ENCODE measurements at regions not wholly inside any gene's neighbourhood (a gene's known extent, or its start where the extent isn't known, plus 50 kb on each side); places are given as distances from the start of the nearest gene placed in this dataset.
A peak's percentile ranks its signal among the peaks of the same experiment; 100 is the strongest.

DNA sequence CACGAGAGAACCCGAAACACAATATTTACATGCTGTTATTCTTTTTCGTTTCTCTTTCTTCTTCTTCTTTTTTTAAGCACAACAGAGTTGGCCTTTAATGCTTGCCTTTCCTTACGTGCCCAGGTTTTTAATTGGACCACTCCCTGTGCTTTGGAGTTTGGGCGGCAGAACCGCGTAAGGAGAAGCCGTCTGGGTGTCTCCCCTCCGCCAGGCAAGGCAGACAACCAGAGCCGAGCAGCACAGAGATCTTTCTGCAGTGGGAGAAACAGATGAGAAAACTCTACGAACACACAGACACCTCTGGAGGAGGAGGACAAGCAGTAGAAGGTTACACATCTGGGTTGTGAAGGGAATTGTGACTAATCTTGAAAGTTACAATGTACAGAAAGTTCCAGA, 150.0 kb upstream of the UBL3 start:
- no peak for DNase-seq (ENCODE audit: low read depth)
- no peak overlapping the region for H3K4me3 ChIP-seq (ENCODE audit: low read depth, low read length)
- TF ChIP-seq, protein P1, sequence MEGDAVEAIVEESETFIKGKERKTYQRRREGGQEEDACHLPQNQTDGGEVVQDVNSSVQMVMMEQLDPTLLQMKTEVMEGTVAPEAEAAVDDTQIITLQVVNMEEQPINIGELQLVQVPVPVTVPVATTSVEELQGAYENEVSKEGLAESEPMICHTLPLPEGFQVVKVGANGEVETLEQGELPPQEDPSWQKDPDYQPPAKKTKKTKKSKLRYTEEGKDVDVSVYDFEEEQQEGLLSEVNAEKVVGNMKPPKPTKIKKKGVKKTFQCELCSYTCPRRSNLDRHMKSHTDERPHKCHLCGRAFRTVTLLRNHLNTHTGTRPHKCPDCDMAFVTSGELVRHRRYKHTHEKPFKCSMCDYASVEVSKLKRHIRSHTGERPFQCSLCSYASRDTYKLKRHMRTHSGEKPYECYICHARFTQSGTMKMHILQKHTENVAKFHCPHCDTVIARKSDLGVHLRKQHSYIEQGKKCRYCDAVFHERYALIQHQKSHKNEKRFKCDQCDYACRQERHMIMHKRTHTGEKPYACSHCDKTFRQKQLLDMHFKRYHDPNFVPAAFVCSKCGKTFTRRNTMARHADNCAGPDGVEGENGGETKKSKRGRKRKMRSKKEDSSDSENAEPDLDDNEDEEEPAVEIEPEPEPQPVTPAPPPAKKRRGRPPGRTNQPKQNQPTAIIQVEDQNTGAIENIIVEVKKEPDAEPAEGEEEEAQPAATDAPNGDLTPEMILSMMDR (IDR thresholded peaks at IDR 0.05; ENCODE audit: insufficient read depth, low read length, poor library complexity, severe bottlenecking), result no peak
- H3K36me3 ChIP-seq (ENCODE audit: control insufficient read depth, insufficient read depth, low read length), result no peaks in the 10 kb centered on the region
- H3K27me3 ChIP-seq (ENCODE audit: control insufficient read depth, insufficient read depth, low read length), result no peaks in the 10 kb centered on the region

DNA sequence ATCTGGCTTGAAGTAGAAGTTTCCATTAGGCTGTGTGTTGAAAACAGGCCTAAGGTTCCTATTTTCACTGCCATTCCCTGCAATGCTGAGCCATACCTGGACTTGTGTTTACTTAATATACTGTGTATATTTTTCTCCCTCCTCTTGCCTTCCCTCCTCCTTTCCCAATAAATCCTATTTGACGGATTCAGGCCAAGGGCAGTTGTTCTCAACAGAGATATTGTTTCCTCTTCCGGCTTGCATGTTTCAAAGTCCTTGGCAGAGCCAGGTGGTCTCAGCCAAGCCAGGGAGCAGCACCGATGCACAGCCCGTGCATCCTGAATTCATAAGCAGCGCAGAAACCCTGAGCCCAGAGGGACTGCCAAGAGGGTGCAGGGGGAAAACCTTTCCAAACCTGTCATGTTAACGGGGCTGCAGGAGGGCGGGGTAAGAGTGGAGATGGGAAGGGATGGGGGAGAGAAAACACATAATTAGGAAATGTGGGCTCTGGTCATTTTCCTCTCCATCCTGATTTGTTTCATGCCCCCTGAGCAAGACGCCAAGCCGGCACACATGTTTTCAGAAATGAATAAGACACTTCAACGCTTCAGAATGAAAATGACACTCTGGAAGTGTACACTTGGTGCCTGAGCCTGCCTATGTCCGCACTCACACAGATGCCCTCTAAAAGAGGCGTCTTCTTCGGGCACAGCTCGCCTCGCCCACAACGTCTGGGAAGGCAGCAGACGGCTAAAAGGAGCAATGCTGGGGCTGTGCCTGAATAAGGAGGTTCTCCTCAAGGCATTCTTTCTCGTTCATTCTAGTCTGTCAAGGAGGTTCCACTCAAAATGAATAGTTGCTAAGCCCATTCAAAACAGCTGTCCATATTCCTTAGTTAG, 149.3 kb upstream of the UBL3 start:
- TF ChIP-seq, protein P1 (IDR thresholded peaks at IDR 0.05; ENCODE audit: insufficient read depth, low read length, poor library complexity, severe bottlenecking), result no peak
- H3K27me3 ChIP-seq (ENCODE audit: control insufficient read depth, insufficient read depth, low read length), result no peaks in the 10 kb centered on the region
- no peak overlapping the region for H3K4me3 ChIP-seq (ENCODE audit: low read depth, low read length)
- H3K36me3 ChIP-seq (ENCODE audit: control insufficient read depth, insufficient read depth, low read length), result no peaks in the 10 kb centered on the region
- no peak for DNase-seq (ENCODE audit: low read depth)

DNA sequence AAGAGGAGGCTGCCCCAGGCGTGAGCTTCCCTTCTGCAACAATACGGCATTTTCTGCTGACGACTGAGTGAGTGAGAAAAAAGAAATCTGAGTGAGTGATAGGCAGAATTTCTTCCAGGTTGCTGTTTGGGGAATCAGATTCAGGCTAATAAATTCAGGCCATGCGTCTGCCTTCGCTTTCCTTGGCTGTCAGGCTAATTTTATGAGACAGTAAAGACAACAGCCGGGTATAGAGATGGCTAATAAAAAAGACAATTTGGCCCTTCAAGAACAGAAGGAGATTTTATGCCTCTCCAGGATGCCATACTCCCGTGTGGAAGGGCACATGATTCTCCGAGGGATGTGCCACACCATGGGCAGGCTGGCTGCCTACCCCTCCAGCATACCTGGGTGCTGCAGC, 145.9 kb upstream of the UBL3 start:
- DNase-seq (ENCODE audit: low read depth), result no peak
- Histone ChIP-seq H3K27me3 (ENCODE audit: control insufficient read depth, insufficient read depth, low read length) (no peaks in the 10 kb centered on the region), H3K36me3 (ENCODE audit: control insufficient read depth, insufficient read depth, low read length) (no peaks in the 10 kb centered on the region), H3K4me3 (ENCODE audit: low read depth, low read length) (no peak overlapping the region)
- TF ChIP-seq, protein P1 (IDR thresholded peaks at IDR 0.05; ENCODE audit: insufficient read depth, low read length, poor library complexity, severe bottlenecking), result no peak

DNA sequence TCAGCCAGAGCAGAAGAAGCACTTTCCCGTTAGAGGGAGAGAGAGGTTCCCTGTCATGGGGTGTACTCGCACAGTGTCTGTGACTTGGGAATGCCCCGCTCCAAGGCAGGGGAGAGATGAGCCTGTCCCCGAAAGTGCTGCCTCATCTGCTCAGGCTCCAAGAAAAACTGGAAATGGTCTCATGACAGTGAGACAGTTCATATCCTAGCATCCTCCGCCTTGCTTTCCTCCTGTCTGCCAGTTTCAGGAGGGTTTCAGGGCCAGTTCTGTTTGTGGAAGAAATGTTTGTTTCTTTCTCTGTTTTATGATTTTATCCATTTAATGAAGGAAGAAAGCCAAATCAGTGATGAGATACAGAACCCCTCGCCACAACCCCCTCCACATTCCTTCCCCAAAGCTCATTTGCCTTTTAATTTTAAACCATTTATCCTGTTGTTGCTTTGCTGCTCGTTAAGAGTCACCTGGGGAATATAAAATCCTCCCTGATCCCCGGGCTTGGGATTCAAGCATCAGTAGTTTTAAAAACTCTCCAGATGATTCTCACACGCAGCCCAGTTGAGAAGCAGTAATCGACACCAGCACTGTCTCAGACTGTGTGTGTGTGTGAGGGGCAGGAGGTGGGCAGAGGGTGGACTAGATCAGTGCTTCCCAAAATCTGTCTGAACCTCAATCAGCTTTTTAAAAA, 144.6 kb upstream of the UBL3 start:
- Histone ChIP-seq H3K36me3 (ENCODE audit: control insufficient read depth, insufficient read depth, low read length) (no peaks in the 10 kb centered on the region), H3K4me3 (ENCODE audit: low read depth, low read length) (no peak overlapping the region), H3K27me3 (ENCODE audit: control insufficient read depth, insufficient read depth, low read length) (no peaks in the 10 kb centered on the region)
- no peak for DNase-seq (ENCODE audit: low read depth)
- TF ChIP-seq, protein P1 (IDR thresholded peaks at IDR 0.05; ENCODE audit: insufficient read depth, low read length, poor library complexity, severe bottlenecking), result no peak

DNA sequence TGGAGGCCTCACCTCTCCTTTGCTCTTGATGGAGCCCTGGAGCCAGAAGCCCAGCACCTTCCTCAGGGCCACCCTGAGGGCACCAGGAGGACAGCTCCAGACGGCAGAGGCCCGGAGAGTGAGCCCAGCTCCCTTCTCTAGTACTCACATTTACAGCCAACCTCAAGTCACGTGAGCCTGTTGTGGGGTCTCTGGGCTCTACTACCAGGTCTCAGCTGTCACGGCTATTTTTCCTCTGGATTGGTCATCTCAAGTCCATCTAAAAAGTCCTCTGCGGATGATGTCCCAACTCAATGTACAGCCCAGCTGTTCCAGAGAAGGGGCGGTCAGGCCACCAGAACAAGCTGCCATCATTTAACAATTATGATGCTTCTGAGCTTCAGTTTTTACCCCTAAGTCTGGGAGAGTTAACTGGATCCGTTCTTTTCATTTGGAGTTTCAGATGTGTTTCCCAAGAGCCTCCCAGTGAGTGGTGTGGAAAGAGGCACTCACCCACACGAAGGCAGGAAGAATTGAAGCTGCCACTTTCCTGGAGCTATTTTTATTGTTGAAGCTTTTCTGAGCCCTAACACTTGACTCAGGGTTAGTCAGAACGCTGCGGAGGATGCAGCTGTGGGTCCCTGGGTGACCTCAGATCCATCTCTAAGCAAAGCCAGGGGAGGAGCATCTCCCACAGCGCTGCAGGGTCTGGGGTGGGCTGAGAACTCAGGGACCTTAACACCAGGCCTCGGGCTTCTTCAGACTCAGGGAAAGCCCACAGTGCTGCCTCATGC, 143.5 kb upstream of the UBL3 start:
- Histone ChIP-seq H3K27me3 (ENCODE audit: control insufficient read depth, insufficient read depth, low read length) (no peaks in the 10 kb centered on the region), H3K36me3 (ENCODE audit: control insufficient read depth, insufficient read depth, low read length) (no peaks in the 10 kb centered on the region), H3K4me3 (ENCODE audit: low read depth, low read length) (no peak overlapping the region)
- TF ChIP-seq, protein P1 (IDR thresholded peaks at IDR 0.05; ENCODE audit: insufficient read depth, low read length, poor library complexity, severe bottlenecking), result no peak
- DNase-seq (ENCODE audit: low read depth), result peak; percentile 28

Data from kidney epithelial cell (primary cell).